Neural cell (in vitro differentiated cells): ENCODE measurements at regions not wholly inside any gene's neighbourhood (a gene's known extent, or its start where the extent isn't known, plus 50 kb on each side); places are given as distances from the start of the nearest gene placed in this dataset.

Experiments
- H2AFZ ChIP-seq: fragments of 200-600, 300-800 bp; sonication (generic), shearing (Covaris generic); 2 replicates; pipeline ENCODE4 v1.6.0; 2014; ENCODE audit warnings: low read depth, mild to moderate bottlenecking, antibody characterized with exemption, low read length, moderate library complexity
- H3F3A ChIP-seq: fragments of 200-600 bp; shearing (Covaris generic); 2 replicates; pipeline ENCODE4 v1.6.1; 2016; ENCODE audit warnings: mild to moderate bottlenecking, moderate library complexity, mixed read lengths, antibody characterized with exemption, low read length; ENCODE audit not compliant: insufficient read depth, poor library complexity, severe bottlenecking
- H3K27ac ChIP-seq: fragments of 200-600, 300-800 bp; sonication (generic), shearing (Covaris generic); 2 replicates; pipeline ENCODE4 v1.5.1; 2014; ENCODE audit warnings: mild to moderate bottlenecking, low read length, moderate library complexity
- H3K27me3 ChIP-seq: fragments of 300-800, 200-600 bp; sonication (generic), shearing (Covaris generic); 2 replicates; pipeline ENCODE4 v1.6.0; 2014; ENCODE audit warnings: mild to moderate bottlenecking, low read depth, low read length, moderate library complexity; ENCODE audit not compliant: insufficient read depth
- H3K36me3 ChIP-seq: fragments of 300-800, 200-600 bp; sonication (generic), shearing (Covaris generic); 2 replicates; pipeline ENCODE4 v1.5.1; 2014; ENCODE audit warnings: mild to moderate bottlenecking, antibody characterized with exemption, low read length, moderate library complexity; ENCODE audit not compliant: insufficient read depth
- H3K4me2 ChIP-seq: fragments of 300-800, 200-600 bp; sonication (generic), shearing (Covaris generic); 2 replicates; pipeline ENCODE4 v1.6.0; 2014; ENCODE audit warnings: mild to moderate bottlenecking, low read length
- H3K4me3 ChIP-seq: fragments of 300-800, 200-600 bp; sonication (generic), shearing (Covaris generic); 2 replicates; pipeline ENCODE4 v1.5.1; 2014; ENCODE audit warnings: mild to moderate bottlenecking, low read length, moderate library complexity
- H3K79me2 ChIP-seq: fragments of 200-600 bp; shearing (Covaris generic); replicated peaks from 2 replicates; pipeline ENCODE4 v1.6.0; 2014; ENCODE audit warnings: mild to moderate bottlenecking, low read length, moderate library complexity; ENCODE audit not compliant: insufficient read depth
- H3K9ac ChIP-seq: fragments of 300-800, 200-600 bp; sonication (generic), shearing (Covaris generic); 2 replicates; pipeline ENCODE4 v1.6.1; 2016; ENCODE audit warnings: mild to moderate bottlenecking, low read length, mixed read lengths
- H3K9me2 ChIP-seq: fragments of 200-600 bp; shearing (Covaris generic); 2 replicates; pipeline ENCODE4 v1.6.1; 2016; ENCODE audit warnings: mild to moderate bottlenecking, low read length, mixed read lengths; ENCODE audit not compliant: insufficient read depth
- H3K9me3 ChIP-seq: fragments of 200-600, 300-800 bp; sonication (generic), shearing (Covaris generic); 2 replicates; pipeline ENCODE4 v1.6.1; 2016; ENCODE audit warnings: mild to moderate bottlenecking, mixed run types, low read length, moderate library complexity, mixed read lengths
- H4K20me1 ChIP-seq: fragments of 200-600 bp; shearing (Covaris generic); 2 replicates; pipeline ENCODE4 v1.6.1; 2016; ENCODE audit warnings: mild to moderate bottlenecking, mixed run types; ENCODE audit not compliant: insufficient read depth
- CTCF ChIP-seq: fragments of 450-650 bp; IDR thresholded peaks from 2 replicates; pipeline ENCODE4 v1.5.1; 2014; ENCODE audit warnings: antibody characterized with exemption, mild to moderate bottlenecking, moderate library complexity; ENCODE audit not compliant: poor library complexity, severe bottlenecking
- EP300 ChIP-seq: fragments of 450-650 bp; conservative IDR thresholded peaks from 2 replicates; pipeline ENCODE4 v1.6.1; 2014; ENCODE audit warnings: antibody characterized with exemption, mild to moderate bottlenecking, moderate library complexity; ENCODE audit not compliant: poor library complexity, severe bottlenecking
- EZH2 ChIP-seq: fragments of 200-600, 300-800 bp; shearing (Covaris generic), sonication (generic); IDR thresholded peaks from 2 replicates; pipeline ENCODE4 v1.6.1; 2014; ENCODE audit warnings: antibody characterized with exemption, low read length, borderline replicate concordance, mild to moderate bottlenecking; ENCODE audit not compliant: insufficient read depth, poor library complexity, severe bottlenecking
- MXI1 ChIP-seq: fragments of 450-650 bp; conservative IDR thresholded peaks from 2 replicates; pipeline ENCODE4 v1.6.1; 2014; ENCODE audit warnings: antibody characterized with exemption, mild to moderate bottlenecking; ENCODE audit not compliant: poor library complexity, severe bottlenecking
- POLR2AphosphoS5 ChIP-seq: IDR thresholded peaks from 2 replicates; pipeline ENCODE4 v1.6.1; 2012
- RAD21 ChIP-seq: fragments of 450-650 bp; conservative IDR thresholded peaks from 2 replicates; pipeline ENCODE4 v1.6.1; 2014; ENCODE audit warnings: antibody characterized with exemption, mild to moderate bottlenecking, moderate library complexity
- SMC3 ChIP-seq: fragments of 450-650 bp; conservative IDR thresholded peaks from 2 replicates; pipeline ENCODE4 v1.6.1; 2014; ENCODE audit warnings: antibody characterized with exemption, mild to moderate bottlenecking, moderate library complexity; ENCODE audit not compliant: poor library complexity
- TAF1 ChIP-seq: IDR thresholded peaks from 2 replicates; pipeline ENCODE4 v1.6.1; 2012; ENCODE audit warnings: low read depth
- TF ChIP-seq, protein P1 (sequence below): IDR thresholded peaks from 2 replicates; pipeline ENCODE4 v1.6.1; 2012; ENCODE audit warnings: borderline replicate concordance

GRCh38 chr2:128746356-128746755 lies 427.7 kb upstream of the HS6ST1 start:
- no peaks in the 10 kb centered on the region for H3K9me2 ChIP-seq
- no peak overlapping the region for H3K4me3 ChIP-seq
- H3K9ac ChIP-seq: no peak overlapping the region
- no peaks in the 10 kb centered on the region for H3K79me2 ChIP-seq
- no peaks in the 10 kb centered on the region for H3K36me3 ChIP-seq
- no peaks in the 10 kb centered on the region for H3F3A ChIP-seq
- H3K9me3 ChIP-seq: no peaks in the 10 kb centered on the region
- no peak overlapping the region for H2AFZ ChIP-seq
- no peak overlapping the region for H3K4me2 ChIP-seq
- H3K27me3 ChIP-seq: no peaks in the 10 kb centered on the region
- TF ChIP-seq POLR2AphosphoS5 (no peak), EP300 (no peak), TAF1 (no peak), SMC3 (no peak), EZH2 (no peak), RAD21 (no peak), MXI1 (no peak), CTCF (no peak)
- TF ChIP-seq, protein P1, sequence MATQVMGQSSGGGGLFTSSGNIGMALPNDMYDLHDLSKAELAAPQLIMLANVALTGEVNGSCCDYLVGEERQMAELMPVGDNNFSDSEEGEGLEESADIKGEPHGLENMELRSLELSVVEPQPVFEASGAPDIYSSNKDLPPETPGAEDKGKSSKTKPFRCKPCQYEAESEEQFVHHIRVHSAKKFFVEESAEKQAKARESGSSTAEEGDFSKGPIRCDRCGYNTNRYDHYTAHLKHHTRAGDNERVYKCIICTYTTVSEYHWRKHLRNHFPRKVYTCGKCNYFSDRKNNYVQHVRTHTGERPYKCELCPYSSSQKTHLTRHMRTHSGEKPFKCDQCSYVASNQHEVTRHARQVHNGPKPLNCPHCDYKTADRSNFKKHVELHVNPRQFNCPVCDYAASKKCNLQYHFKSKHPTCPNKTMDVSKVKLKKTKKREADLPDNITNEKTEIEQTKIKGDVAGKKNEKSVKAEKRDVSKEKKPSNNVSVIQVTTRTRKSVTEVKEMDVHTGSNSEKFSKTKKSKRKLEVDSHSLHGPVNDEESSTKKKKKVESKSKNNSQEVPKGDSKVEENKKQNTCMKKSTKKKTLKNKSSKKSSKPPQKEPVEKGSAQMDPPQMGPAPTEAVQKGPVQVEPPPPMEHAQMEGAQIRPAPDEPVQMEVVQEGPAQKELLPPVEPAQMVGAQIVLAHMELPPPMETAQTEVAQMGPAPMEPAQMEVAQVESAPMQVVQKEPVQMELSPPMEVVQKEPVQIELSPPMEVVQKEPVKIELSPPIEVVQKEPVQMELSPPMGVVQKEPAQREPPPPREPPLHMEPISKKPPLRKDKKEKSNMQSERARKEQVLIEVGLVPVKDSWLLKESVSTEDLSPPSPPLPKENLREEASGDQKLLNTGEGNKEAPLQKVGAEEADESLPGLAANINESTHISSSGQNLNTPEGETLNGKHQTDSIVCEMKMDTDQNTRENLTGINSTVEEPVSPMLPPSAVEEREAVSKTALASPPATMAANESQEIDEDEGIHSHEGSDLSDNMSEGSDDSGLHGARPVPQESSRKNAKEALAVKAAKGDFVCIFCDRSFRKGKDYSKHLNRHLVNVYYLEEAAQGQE: no peak
- no peak overlapping the region for H3K27ac ChIP-seq
- no peaks in the 10 kb centered on the region for H4K20me1 ChIP-seq

DNA sequence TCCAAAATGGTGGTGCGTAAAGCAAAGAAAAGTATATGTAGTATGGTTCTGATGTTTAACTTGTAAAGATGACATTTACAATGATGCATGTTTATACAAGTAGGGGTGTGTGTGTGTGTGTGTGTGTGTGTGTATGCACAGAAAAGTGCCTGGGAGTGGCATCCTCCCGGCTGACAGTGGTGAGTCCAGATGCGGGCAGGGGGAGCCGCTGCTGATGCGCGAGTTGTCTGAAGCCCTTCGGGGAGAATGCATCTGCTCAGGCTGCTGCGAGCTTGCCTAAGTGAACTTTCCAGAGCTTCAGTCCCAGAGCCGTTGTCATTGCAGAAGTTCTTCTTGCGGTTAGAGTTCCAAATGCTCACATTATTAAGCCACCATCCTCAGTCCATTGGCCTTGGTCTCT lies 429.7 kb upstream of the HS6ST1 start:
- TF ChIP-seq SMC3 (no peak), EZH2 (no peak), MXI1 (no peak), EP300 (no peak), TAF1 (no peak), RAD21 (no peak), CTCF (no peak), POLR2AphosphoS5 (no peak)
- TF ChIP-seq, protein P1: no peak
- Histone ChIP-seq H4K20me1 (no peaks in the 10 kb centered on the region), H3K9ac (no peak overlapping the region), H2AFZ (no peak overlapping the region), H3K27ac (no peak overlapping the region), H3K27me3 (no peaks in the 10 kb centered on the region), H3K79me2 (no peaks in the 10 kb centered on the region), H3K4me3 (no peak overlapping the region), H3F3A (no peaks in the 10 kb centered on the region), H3K4me2 (no peak overlapping the region), H3K36me3 (no peaks in the 10 kb centered on the region), H3K9me2 (no peaks in the 10 kb centered on the region), H3K9me3 (no peaks in the 10 kb centered on the region)
